Activated B cell treated with CpG ODN at 0.5 μM for 24 hours (primary cell): ENCODE measurements at regions not wholly inside any gene's neighbourhood (a gene's known extent, or its start where the extent isn't known, plus 50 kb on each side); places are given as distances from the start of the nearest gene placed in this dataset.

Experiments used
- ATAC-seq: fragments of 200-7000 bp; cut with Tn5 transposase; one replicate; pipeline ENCODE4 v1.10.0; 2021; ENCODE audit warnings: low read depth, mild to moderate bottlenecking, moderate library complexity
- CTCF ChIA-PET: fragments of 350-600 bp; sonication (Branson Sonifier 250); formaldehyde crosslinking; loops from one replicate; lab custom pipeline; 2021; ENCODE audit warnings: antibody characterized with exemption; lab: Charles Lee
- POLR2A ChIA-PET: fragments of 350-600 bp; sonication (Branson Sonifier 250); formaldehyde crosslinking; loops from one replicate; lab custom pipeline; 2021; ENCODE audit warnings: antibody characterized with exemption; lab: Charles Lee
- DNase-seq: peaks from one replicate; pipeline ENCODE4 v3.0.0; 2022
- H3K27ac Mint-ChIP-seq: one replicate; pipeline ENCODE4 v1.8.0; 2020; ENCODE audit warnings: mixed read lengths
- H3K27me3 Mint-ChIP-seq: one replicate; pipeline ENCODE4 v1.8.0; 2021; ENCODE audit warnings: mixed read lengths
- H3K36me3 Mint-ChIP-seq: one replicate; pipeline ENCODE4 v1.8.0; 2021; ENCODE audit warnings: low read depth, mixed read lengths
- H3K4me1 Mint-ChIP-seq: one replicate; pipeline ENCODE4 v1.8.0; 2021; ENCODE audit warnings: mixed read lengths
- H3K4me3 Mint-ChIP-seq: one replicate; pipeline ENCODE4 v1.8.0; 2020; ENCODE audit warnings: mild to moderate bottlenecking, mixed read lengths
- H3K9me3 Mint-ChIP-seq: one replicate; pipeline ENCODE4 v1.8.0; 2020; ENCODE audit warnings: mixed read lengths
- intact Hi-C: fragments of 100-400 bp; cut with micrococcal nuclease; formaldehyde crosslinking; loops from one replicate; pipeline ENCODE4 v1.15.1; 2024
- TF ChIP-seq, protein P1 (sequence below): fragments of 200-600 bp; IDR thresholded peaks from one replicate; pipeline ENCODE4 v1.8.0; 2022; ENCODE audit warnings: antibody characterized with exemption, mild to moderate bottlenecking

DNA sequence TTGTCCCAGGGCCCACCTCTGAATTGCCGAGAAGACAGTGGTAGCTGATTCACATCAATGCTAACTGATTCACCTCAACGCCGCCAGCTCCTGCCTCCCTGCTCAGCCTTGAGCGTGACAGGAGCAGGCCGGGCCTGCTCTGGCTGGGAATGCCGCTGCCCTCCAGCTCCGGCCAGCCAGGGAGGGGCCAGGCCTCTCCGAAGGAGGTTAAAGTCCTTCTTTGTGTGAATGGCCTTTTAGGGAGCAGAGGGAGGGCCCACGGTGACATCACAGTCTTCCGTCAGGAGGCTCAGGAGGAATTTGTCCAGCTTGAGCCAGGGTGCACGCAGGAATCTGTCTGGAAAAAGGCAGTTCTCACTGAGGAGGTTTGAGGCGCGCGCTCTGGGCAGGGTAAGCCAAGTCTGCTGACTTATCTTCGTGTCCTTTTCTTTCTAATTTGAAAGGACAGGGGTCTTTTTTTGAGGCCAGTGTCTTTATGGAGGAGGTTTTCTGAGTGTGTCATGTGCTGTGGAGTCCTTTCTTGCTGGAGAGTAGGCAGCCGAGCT is 82.7 kb downstream of the C9orf152 start:
- Mint-ChIP-seq H3K36me3 (peaks cover 47% of the 10 kb centered on the region), H3K27me3 (no peaks in the 10 kb centered on the region), H3K9me3 (no peaks in the 10 kb centered on the region), H3K4me3 (peak overlapping the region; percentile 71), H3K4me1 (peaks cover 97% of the 10 kb centered on the region), H3K27ac (peak overlapping the region; percentile 85)
- DNase-seq (no peak), ATAC-seq (no peak)
- CTCF ChIA-PET: no interaction called here
- POLR2A ChIA-PET: interaction anchor here (0.6 to 1.3 kb wide), 7 partner anchors 9 to 219 kb away, joined by 3 to 7 read pairs (median 3); no protein-coding TSS in a partner anchor
- intact Hi-C loops: loop anchor here (5.0 kb wide), 1 partner anchor 132 kb away; the partner anchor contains the start of gene TXN
- TF ChIP-seq, protein P1, sequence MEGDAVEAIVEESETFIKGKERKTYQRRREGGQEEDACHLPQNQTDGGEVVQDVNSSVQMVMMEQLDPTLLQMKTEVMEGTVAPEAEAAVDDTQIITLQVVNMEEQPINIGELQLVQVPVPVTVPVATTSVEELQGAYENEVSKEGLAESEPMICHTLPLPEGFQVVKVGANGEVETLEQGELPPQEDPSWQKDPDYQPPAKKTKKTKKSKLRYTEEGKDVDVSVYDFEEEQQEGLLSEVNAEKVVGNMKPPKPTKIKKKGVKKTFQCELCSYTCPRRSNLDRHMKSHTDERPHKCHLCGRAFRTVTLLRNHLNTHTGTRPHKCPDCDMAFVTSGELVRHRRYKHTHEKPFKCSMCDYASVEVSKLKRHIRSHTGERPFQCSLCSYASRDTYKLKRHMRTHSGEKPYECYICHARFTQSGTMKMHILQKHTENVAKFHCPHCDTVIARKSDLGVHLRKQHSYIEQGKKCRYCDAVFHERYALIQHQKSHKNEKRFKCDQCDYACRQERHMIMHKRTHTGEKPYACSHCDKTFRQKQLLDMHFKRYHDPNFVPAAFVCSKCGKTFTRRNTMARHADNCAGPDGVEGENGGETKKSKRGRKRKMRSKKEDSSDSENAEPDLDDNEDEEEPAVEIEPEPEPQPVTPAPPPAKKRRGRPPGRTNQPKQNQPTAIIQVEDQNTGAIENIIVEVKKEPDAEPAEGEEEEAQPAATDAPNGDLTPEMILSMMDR: no peak

DNA sequence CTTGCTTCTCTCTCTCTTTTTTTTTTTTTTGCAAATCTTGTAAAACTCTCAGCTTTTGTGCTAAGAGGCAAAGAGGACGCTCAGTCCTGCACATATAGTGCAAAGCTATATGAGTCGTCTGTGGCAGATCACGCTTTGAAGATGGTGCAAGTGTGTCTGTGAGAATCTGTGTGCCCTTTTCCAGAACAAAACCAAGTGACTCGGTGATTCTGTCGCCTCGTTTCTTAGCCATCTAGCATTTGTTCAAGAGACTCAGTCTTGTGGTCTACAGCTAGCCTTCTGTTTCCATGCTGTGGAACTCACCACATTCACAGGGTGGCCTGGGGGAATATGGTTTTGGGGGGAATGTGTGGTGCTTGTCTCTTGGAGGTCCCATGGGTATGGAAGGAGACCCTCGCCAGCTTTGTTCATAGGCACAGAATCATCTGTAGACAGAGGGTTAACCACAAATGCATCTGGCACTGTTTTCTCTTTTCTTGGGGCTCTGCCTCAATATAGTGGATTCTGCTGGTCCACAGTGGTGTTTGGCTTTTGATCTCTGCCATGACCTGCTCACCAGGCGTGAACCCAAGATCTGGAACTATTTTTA is 82.1 kb downstream of the C9orf152 start:
- CTCF ChIA-PET: interaction anchor here (1.4 kb wide), 1 partner anchor 26 kb away, joined by 4 read pairs; no protein-coding TSS in a partner anchor
- Mint-ChIP-seq H3K27ac (peak overlapping the region; percentile 85), H3K4me1 (peaks cover 99% of the 10 kb centered on the region), H3K27me3 (no peaks in the 10 kb centered on the region), H3K9me3 (no peaks in the 10 kb centered on the region), H3K36me3 (peaks cover 46% of the 10 kb centered on the region), H3K4me3 (peak overlapping the region; percentile 71)
- DNase-seq (no peak), ATAC-seq (no peak)
- intact Hi-C loops: loop anchor here (5.0 kb wide), 1 partner anchor 131 kb away; the partner anchor contains the start of gene TXN
- TF ChIP-seq, protein P1: no peak
- POLR2A ChIA-PET: interaction anchor here (0.6 to 1.3 kb wide), 9 partner anchors 9 to 219 kb away, joined by 3 to 7 read pairs (median 4); no protein-coding TSS in a partner anchor

DNA sequence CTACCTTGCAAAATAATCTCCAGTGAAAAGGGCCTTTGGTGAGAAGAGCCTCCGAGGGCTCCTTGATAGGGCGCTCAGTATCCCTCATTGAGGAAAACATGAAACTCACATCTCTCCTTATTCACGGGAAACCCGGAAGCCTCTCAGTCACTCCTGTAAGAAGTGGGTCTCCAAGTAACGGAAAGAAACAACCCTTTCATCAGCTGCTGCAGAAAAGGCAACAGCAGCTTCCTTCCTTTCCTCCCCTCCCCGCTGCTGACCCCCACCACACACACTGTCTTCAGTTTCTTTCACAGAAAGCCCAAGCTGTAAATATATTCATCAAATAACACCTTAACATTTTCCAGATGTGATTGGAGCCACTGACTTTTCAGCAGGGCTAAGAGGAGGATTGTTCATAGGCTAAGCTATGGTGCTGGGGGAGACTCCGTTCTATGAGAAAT is 81.4 kb downstream of the C9orf152 start:
- DNase-seq: no peak
- ChIA-PET POLR2A (interaction anchor here (0.9 to 6.1 kb wide), 5 partner anchors 15 to 73 kb away, joined by 4 to 60 read pairs (median 7); no protein-coding TSS in a partner anchor), CTCF (interaction anchor here (1.4 kb wide), 1 partner anchor 26 kb away, joined by 4 read pairs; no protein-coding TSS in a partner anchor)
- H3K27ac Mint-ChIP-seq: peak overlapping the region; percentile 85
- peaks cover 46% of the 10 kb centered on the region for H3K36me3 Mint-ChIP-seq
- peaks cover 100% of the 10 kb centered on the region for H3K4me1 Mint-ChIP-seq
- peak overlapping the region; percentile 71 for H3K4me3 Mint-ChIP-seq
- TF ChIP-seq, protein P1: no peak
- no peaks in the 10 kb centered on the region for H3K9me3 Mint-ChIP-seq
- intact Hi-C loops: loop anchor here (5.0 kb wide), 1 partner anchor 131 kb away; the partner anchor contains the start of gene TXN
- no peak for ATAC-seq
- H3K27me3 Mint-ChIP-seq: no peaks in the 10 kb centered on the region

DNA sequence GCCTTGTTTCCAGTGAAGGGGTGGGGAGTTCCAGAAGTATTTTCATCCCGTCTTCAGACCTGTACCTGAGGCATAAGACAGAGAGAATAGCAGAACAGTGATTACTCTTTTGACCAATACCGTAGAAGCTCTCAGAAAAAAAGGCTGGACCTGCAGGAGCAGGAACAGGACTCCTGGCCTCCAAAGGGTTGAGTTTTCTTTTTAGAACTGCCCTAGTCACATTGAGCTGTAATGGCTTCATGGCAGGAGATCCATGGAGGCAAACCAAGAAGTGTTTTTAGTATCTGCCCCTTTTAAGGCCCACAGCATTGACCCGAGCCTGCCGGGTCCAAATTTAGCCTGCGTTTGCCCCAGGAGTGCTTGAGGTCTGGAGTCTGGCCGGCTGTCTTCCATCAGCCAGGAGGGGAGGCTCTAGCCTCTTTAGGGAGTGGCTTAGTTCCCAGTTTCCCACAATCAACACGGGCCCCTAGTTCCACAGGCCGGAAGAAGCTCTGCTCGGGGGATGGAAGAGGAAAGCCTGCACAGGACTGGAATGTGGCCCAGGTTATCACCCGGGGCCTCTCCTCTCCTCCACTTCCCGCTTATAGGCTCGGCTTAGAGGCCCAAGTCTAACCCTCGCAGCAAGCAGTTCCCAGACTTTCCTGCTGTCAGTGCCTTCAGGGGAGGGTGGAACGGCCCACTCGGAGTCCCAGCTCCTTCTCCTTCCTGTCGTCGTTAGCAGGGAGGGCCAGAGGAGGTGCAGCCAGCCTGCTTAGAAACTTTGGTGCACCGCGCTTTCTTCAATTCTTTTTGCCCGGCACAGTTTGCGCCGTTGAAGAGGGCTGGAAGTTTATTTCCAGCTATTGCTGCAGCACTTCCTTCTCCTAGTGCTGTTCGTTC is 80.7 kb downstream of the C9orf152 start:
- ATAC-seq: no peak
- intact Hi-C loops: loop anchor here (5.0 kb wide), 1 partner anchor 130 kb away; the partner anchor contains the start of gene TXN

More for the DNA sequence above, 80.7 kb downstream of the C9orf152 start:
- H3K36me3 Mint-ChIP-seq: peaks cover 45% of the 10 kb centered on the region
- DNase-seq: no peak
- ChIA-PET POLR2A (interaction anchor here (0.9 to 6.1 kb wide), 9 partner anchors 16 to 220 kb away, joined by 4 to 60 read pairs (median 9); no protein-coding TSS in a partner anchor), CTCF (interaction anchor here (1.3 to 1.4 kb wide), 2 partner anchors 25 to 224 kb away, joined by 3 to 4 read pairs; no protein-coding TSS in a partner anchor)
- H3K27me3 Mint-ChIP-seq: no peaks in the 10 kb centered on the region
- peak overlapping the region; percentile 85 for H3K27ac Mint-ChIP-seq
- no peaks in the 10 kb centered on the region for H3K9me3 Mint-ChIP-seq
- TF ChIP-seq, protein P1: no peak
- H3K4me3 Mint-ChIP-seq: peak overlapping the region; percentile 71
- H3K4me1 Mint-ChIP-seq: peaks cover 100% of the 10 kb centered on the region
